HL-60 (cell line): ENCODE measurements at regions not wholly inside any gene's neighbourhood (a gene's known extent, or its start where the extent isn't known, plus 50 kb on each side); places are given as distances from the start of the nearest gene placed in this dataset.

ENCODE experiments used
- GABPA ChIP-seq: IDR thresholded peaks from 2 replicates; pipeline ENCODE4 v1.6.1; 2012; ENCODE audit warnings: low read depth
- POLR2AphosphoS5 ChIP-seq: IDR thresholded peaks from 2 replicates; pipeline ENCODE4 v1.6.1; 2012; ENCODE audit warnings: low read depth
- SPI1 ChIP-seq: IDR thresholded peaks from 2 replicates; pipeline ENCODE4 v1.6.1; 2012; ENCODE audit warnings: low read depth, mild to moderate bottlenecking, borderline replicate concordance
- TF ChIP-seq, protein P1 (sequence below): IDR thresholded peaks from one replicate; pipeline ENCODE4 v1.5.1; 2011; ENCODE audit warnings: low read length, control low read depth, inconsistent platforms; ENCODE audit not compliant: insufficient read depth
- TF ChIP-seq, protein P2 (sequence below): IDR thresholded peaks from 2 replicates; pipeline ENCODE4 v1.6.1; 2012; ENCODE audit warnings: low read depth; ENCODE audit not compliant: insufficient replicate concordance

DNA sequence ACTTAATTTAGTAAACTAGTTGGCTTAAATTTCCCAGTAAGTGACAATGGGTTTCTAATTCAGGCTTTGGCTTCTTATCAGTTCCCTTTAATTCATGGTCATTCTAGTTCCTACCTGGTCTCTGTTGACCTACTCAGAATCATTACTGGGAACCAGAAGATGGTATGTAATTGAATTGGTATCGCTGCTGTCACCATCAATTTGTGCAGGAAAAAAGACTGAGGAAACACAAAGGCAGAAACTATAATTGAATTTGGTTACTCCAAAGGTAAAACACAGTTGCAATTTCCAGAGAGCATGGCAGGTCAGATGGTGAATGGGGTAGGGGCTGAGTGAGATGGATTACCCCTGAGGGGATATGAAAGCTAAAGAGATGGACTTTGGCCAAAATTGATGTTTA, 226.5 kb upstream of the GAP43 start:
- TF ChIP-seq, protein P1, sequence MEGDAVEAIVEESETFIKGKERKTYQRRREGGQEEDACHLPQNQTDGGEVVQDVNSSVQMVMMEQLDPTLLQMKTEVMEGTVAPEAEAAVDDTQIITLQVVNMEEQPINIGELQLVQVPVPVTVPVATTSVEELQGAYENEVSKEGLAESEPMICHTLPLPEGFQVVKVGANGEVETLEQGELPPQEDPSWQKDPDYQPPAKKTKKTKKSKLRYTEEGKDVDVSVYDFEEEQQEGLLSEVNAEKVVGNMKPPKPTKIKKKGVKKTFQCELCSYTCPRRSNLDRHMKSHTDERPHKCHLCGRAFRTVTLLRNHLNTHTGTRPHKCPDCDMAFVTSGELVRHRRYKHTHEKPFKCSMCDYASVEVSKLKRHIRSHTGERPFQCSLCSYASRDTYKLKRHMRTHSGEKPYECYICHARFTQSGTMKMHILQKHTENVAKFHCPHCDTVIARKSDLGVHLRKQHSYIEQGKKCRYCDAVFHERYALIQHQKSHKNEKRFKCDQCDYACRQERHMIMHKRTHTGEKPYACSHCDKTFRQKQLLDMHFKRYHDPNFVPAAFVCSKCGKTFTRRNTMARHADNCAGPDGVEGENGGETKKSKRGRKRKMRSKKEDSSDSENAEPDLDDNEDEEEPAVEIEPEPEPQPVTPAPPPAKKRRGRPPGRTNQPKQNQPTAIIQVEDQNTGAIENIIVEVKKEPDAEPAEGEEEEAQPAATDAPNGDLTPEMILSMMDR = no peak
- TF ChIP-seq POLR2AphosphoS5 = no peak
- no peak for TF ChIP-seq SPI1
- TF ChIP-seq, protein P2, sequence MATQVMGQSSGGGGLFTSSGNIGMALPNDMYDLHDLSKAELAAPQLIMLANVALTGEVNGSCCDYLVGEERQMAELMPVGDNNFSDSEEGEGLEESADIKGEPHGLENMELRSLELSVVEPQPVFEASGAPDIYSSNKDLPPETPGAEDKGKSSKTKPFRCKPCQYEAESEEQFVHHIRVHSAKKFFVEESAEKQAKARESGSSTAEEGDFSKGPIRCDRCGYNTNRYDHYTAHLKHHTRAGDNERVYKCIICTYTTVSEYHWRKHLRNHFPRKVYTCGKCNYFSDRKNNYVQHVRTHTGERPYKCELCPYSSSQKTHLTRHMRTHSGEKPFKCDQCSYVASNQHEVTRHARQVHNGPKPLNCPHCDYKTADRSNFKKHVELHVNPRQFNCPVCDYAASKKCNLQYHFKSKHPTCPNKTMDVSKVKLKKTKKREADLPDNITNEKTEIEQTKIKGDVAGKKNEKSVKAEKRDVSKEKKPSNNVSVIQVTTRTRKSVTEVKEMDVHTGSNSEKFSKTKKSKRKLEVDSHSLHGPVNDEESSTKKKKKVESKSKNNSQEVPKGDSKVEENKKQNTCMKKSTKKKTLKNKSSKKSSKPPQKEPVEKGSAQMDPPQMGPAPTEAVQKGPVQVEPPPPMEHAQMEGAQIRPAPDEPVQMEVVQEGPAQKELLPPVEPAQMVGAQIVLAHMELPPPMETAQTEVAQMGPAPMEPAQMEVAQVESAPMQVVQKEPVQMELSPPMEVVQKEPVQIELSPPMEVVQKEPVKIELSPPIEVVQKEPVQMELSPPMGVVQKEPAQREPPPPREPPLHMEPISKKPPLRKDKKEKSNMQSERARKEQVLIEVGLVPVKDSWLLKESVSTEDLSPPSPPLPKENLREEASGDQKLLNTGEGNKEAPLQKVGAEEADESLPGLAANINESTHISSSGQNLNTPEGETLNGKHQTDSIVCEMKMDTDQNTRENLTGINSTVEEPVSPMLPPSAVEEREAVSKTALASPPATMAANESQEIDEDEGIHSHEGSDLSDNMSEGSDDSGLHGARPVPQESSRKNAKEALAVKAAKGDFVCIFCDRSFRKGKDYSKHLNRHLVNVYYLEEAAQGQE = no peak
- TF ChIP-seq GABPA = no peak
